BJ (cell line): ENCODE measurements at regions not wholly inside any gene's neighbourhood (a gene's known extent, or its start where the extent isn't known, plus 50 kb on each side); places are given as distances from the start of the nearest gene placed in this dataset.
A peak's percentile ranks its signal among the peaks of the same experiment; 100 is the strongest.

Experiments used
- CTCF ChIA-PET: fragments of 350-600 bp; formaldehyde crosslinking; extraction: SDS; loops from one replicate; lab custom pipeline; 2021; ENCODE audit warnings: antibody characterized with exemption, inconsistent platforms; lab: Yijun Ruan, JAX
- POLR2A ChIA-PET: fragments of 300-600 bp; sonication (Branson Sonifier 250); formaldehyde crosslinking; extraction: SDS; loops from one replicate; lab custom pipeline; 2021; ENCODE audit warnings: antibody characterized with exemption; lab: Charles Lee
- DNase-seq: peaks from one replicate; pipeline ENCODE4 v3.0.0-alpha.2; 2011; ENCODE audit warnings: low read depth
- H3K27me3 ChIP-seq: 2 replicates; pipeline ENCODE4 v1.6.0; 2011; ENCODE audit warnings: low read length; ENCODE audit not compliant: control insufficient read depth, insufficient read depth
- H3K36me3 ChIP-seq: 2 replicates; pipeline ENCODE4 v1.5.1; 2011; ENCODE audit warnings: low read length; ENCODE audit not compliant: control insufficient read depth, insufficient read depth
- H3K4me3 ChIP-seq: 2 replicates; pipeline ENCODE4 v1.5.1; 2011; ENCODE audit warnings: low read depth, mild to moderate bottlenecking, control low read depth, low read length
- CTCF ChIP-seq: IDR thresholded peaks from 2 replicates; pipeline ENCODE4 v1.5.1; 2011; ENCODE audit warnings: low read depth, mild to moderate bottlenecking, control low read depth, inconsistent platforms, low read length, moderate library complexity; ENCODE audit not compliant: insufficient read depth

DNA sequence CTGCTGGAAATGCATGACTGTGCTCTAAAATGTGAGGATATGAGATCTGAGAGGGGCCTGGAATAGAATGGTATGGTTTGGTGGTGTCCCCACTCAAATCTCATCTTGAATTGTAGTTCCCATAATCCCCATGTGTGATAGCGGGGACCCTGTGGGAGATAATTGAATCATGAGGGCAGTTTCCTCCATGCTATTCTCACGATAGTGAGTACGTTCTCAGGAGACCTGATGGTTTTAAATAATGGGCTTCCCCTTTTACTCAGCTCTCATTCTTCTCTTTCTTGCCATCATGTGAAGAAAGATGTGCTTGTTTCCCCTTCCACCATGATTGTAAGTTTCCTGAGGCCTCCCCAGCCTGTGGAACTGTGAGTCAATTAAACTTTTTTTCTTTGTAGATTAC, 133.6 kb upstream of the ADAMTS16 start:
- ChIA-PET CTCF (no interaction called here), POLR2A (no interaction called here)
- TF ChIP-seq CTCF = no peak
- no peaks in the 10 kb centered on the region for H3K27me3 ChIP-seq
- no peak for DNase-seq
- H3K36me3 ChIP-seq = no peaks in the 10 kb centered on the region
- no peak overlapping the region for H3K4me3 ChIP-seq

GRCh38 chr5:5009240-5009639, 130.9 kb upstream of the ADAMTS16 start:
- ChIA-PET POLR2A (no interaction called here), CTCF (no interaction called here)
- H3K4me3 ChIP-seq = no peak overlapping the region
- H3K36me3 ChIP-seq = no peaks in the 10 kb centered on the region
- H3K27me3 ChIP-seq = no peaks in the 10 kb centered on the region
- DNase-seq = no peak
- TF ChIP-seq CTCF = no peak

GRCh38 chr5:5011151-5011550, 129.0 kb upstream of the ADAMTS16 start:
- POLR2A ChIA-PET = no interaction called here
- CTCF ChIA-PET = no interaction called here
- DNase-seq = no peak

GRCh38 chr5:5014586-5015235, 125.4 kb upstream of the ADAMTS16 start:
- Histone ChIP-seq H3K27me3 (no peaks in the 10 kb centered on the region), H3K4me3 (no peak overlapping the region), H3K36me3 (no peaks in the 10 kb centered on the region)
- TF ChIP-seq CTCF = no peak
- CTCF ChIA-PET = no interaction called here
- POLR2A ChIA-PET = no interaction called here
- peak; percentile 65 for DNase-seq

More at GRCh38 chr5:5011151-5011550, 129.0 kb upstream of the ADAMTS16 start:
- H3K36me3 ChIP-seq = no peaks in the 10 kb centered on the region
- no peaks in the 10 kb centered on the region for H3K27me3 ChIP-seq
- H3K4me3 ChIP-seq = no peak overlapping the region
- TF ChIP-seq CTCF = no peak

DNA sequence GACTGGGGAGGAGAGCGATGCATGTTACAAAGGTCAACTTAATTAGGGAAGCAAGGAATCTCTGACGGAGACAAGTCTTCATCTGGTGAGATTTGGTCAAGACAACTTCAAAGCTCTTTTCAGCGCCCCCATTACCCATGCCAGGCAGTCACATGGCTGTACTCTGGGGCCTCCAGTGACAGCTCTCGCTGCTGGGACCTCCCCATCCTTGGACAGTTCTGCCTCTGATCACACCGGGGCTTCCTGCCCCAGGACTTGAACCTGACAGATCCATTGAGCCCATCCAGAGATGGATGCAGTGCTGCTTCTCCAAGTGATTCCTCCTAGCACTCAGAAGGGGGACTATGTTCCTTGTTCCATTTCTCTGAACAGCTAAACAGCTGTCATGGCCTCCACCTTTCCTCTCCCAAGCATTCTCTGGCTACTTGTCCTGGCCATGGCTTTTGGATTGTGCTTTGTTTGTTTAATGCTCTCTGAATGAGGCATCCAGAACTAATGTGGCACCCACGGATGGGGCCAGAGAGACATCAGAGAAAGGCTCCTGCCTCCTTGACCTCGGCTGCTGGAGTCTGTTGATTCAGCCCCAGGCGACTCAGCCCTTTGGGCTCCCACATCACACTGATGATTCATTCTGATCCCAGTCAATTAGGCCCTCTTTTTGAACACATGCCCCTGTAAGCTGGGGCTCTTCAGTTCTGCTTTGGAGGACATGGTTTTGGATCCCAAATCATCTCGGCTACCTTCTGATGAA, 122.1 kb upstream of the ADAMTS16 start:
- H3K4me3 ChIP-seq = no peak overlapping the region
- H3K36me3 ChIP-seq = no peaks in the 10 kb centered on the region
- TF ChIP-seq CTCF = no peak
- ChIA-PET CTCF (no interaction called here), POLR2A (no interaction called here)
- H3K27me3 ChIP-seq = no peaks in the 10 kb centered on the region
- DNase-seq = peak; percentile 50
